HepG2 (cell line): ENCODE measurements at regions not wholly inside any gene's neighbourhood (a gene's known extent, or its start where the extent isn't known, plus 50 kb on each side); places are given as distances from the start of the nearest gene placed in this dataset.
A peak's percentile ranks its signal among the peaks of the same experiment; 100 is the strongest.

Experiments
- HES4 ChIP-seq: sonication (generic); formaldehyde crosslinking; IDR thresholded peaks from 2 replicates; pipeline ENCODE4 v1.9.0; 2021; ENCODE audit warnings: mild to moderate bottlenecking, missing genetic modification reagents, borderline replicate concordance
- HOXA9 ChIP-seq: sonication (generic); formaldehyde crosslinking; IDR thresholded peaks from 2 replicates; pipeline ENCODE4 v1.8.1; 2022; ENCODE audit warnings: missing genetic modification reagents, mild to moderate bottlenecking, moderate library complexity, borderline replicate concordance
- REPIN1 ChIP-seq: sonication (generic); formaldehyde crosslinking; IDR thresholded peaks from 2 replicates; pipeline ENCODE4 v1.8.0; 2022; ENCODE audit warnings: missing genetic modification reagents, low read depth, mild to moderate bottlenecking, borderline replicate concordance
- SMYD3 ChIP-seq: sonication (generic); formaldehyde crosslinking; IDR thresholded peaks from 2 replicates; pipeline ENCODE4 v1.8.1; 2023; ENCODE audit warnings: mild to moderate bottlenecking, missing genetic modification reagents
- SNRNP70 ChIP-seq: fragments of 200-400 bp; formaldehyde crosslinking; IDR thresholded peaks from 2 replicates; pipeline ENCODE4 v1.6.1; 2017; ENCODE audit warnings: mild to moderate bottlenecking, low read depth, low read length, moderate library complexity
- TARDBP ChIP-seq: sonication (generic); formaldehyde crosslinking; IDR thresholded peaks from 2 replicates; pipeline ENCODE4 v1.8.0; 2022; ENCODE audit warnings: mild to moderate bottlenecking, missing genetic modification reagents
- TBL1XR1 ChIP-seq: fragments of 150-350 bp; IDR thresholded peaks from 2 replicates; pipeline ENCODE4 v1.6.1; 2014; ENCODE audit warnings: borderline replicate concordance, low read length; ENCODE audit not compliant: partially characterized antibody
- ZFX ChIP-seq: sonication (generic); formaldehyde crosslinking; IDR thresholded peaks from 2 replicates; pipeline ENCODE4 v1.4.0; 2020; ENCODE audit warnings: mild to moderate bottlenecking, low read depth, missing genetic modification reagents, moderate library complexity
- ZNF615 ChIP-seq: sonication (generic); formaldehyde crosslinking; IDR thresholded peaks from 2 replicates; pipeline ENCODE4 v1.5.0; 2020; ENCODE audit warnings: mild to moderate bottlenecking, missing genetic modification reagents, borderline replicate concordance
- ZNF7 ChIP-seq: IDR thresholded peaks from 2 replicates; pipeline ENCODE4 v1.6.1; 2016; ENCODE audit warnings: missing biosample characterization, missing genetic modification reagents
- TF ChIP-seq, protein P1 (sequence below): IDR thresholded peaks from 2 replicates; pipeline ENCODE4 v1.6.1; 2018; ENCODE audit warnings: missing genetic modification reagents
- TF ChIP-seq, protein P2 (sequence below): sonication (generic); formaldehyde crosslinking; IDR thresholded peaks from 2 replicates; pipeline ENCODE4 v1.5.0; 2020; ENCODE audit warnings: missing genetic modification reagents
- TF ChIP-seq, protein P3 (sequence below): sonication (generic); formaldehyde crosslinking; IDR thresholded peaks from 2 replicates; pipeline ENCODE4 v1.4.0; 2020; ENCODE audit warnings: missing genetic modification reagents
- TF ChIP-seq, protein P4 (sequence below): sonication (generic); formaldehyde crosslinking; IDR thresholded peaks from 2 replicates; pipeline ENCODE4 v1.4.0; 2020; ENCODE audit warnings: missing genetic modification reagents
- TF ChIP-seq, protein P5 (sequence below): sonication (generic); formaldehyde crosslinking; conservative IDR thresholded peaks from 2 replicates; pipeline ENCODE4 v1.4.0; 2020; ENCODE audit warnings: mild to moderate bottlenecking, missing genetic modification reagents, moderate library complexity
- TF ChIP-seq, protein P6 (sequence below): sonication (generic); formaldehyde crosslinking; IDR thresholded peaks from 2 replicates; pipeline ENCODE4 v1.5.1; 2020; ENCODE audit warnings: mild to moderate bottlenecking, missing genetic modification reagents, moderate library complexity

DNA sequence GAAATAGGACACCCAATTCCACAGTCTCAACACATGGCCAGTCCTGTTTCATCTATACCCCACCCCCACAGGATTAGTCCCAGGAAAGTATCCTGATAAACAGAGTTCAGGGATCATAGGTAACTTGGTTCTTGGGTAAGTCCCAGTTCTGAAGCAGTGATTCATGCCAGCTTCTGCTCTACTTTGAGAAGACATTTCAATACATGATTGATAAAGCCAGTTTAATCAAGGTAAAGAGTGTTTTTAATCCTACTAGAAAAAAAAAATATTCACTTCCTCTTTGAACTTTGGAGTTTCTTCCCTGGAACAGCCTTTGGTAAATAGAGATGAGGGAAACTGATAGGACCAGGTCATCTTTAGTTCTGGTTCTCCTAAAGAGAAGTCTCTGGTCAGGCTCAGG is 142.4 kb downstream of the TLR5 start (continued):
- TF ChIP-seq, protein P1, sequence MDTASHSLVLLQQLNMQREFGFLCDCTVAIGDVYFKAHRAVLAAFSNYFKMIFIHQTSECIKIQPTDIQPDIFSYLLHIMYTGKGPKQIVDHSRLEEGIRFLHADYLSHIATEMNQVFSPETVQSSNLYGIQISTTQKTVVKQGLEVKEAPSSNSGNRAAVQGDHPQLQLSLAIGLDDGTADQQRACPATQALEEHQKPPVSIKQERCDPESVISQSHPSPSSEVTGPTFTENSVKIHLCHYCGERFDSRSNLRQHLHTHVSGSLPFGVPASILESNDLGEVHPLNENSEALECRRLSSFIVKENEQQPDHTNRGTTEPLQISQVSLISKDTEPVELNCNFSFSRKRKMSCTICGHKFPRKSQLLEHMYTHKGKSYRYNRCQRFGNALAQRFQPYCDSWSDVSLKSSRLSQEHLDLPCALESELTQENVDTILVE, result no peak
- TF ChIP-seq ZNF615 (CRISPR knock-in tag) (no peak), TBL1XR1 (no peak), HES4 (CRISPR knock-in tag) (no peak), ZNF7 (CRISPR knock-in tag) (no peak), HOXA9 (CRISPR knock-in tag) (no peak), TARDBP (CRISPR knock-in tag) (0 out of 2 replicates have a peak, but pooled peaks have one; percentile 20), ZFX (CRISPR knock-in tag) (no peak), SMYD3 (CRISPR knock-in tag) (no peak), SNRNP70 (no peak), REPIN1 (CRISPR knock-in tag) (no peak)
- TF ChIP-seq, protein P2, sequence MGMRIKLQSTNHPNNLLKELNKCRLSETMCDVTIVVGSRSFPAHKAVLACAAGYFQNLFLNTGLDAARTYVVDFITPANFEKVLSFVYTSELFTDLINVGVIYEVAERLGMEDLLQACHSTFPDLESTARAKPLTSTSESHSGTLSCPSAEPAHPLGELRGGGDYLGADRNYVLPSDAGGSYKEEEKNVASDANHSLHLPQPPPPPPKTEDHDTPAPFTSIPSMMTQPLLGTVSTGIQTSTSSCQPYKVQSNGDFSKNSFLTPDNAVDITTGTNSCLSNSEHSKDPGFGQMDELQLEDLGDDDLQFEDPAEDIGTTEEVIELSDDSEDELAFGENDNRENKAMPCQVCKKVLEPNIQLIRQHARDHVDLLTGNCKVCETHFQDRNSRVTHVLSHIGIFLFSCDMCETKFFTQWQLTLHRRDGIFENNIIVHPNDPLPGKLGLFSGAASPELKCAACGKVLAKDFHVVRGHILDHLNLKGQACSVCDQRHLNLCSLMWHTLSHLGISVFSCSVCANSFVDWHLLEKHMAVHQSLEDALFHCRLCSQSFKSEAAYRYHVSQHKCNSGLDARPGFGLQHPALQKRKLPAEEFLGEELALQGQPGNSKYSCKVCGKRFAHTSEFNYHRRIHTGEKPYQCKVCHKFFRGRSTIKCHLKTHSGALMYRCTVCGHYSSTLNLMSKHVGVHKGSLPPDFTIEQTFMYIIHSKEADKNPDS (CRISPR knock-in tag), result no peak
- TF ChIP-seq, protein P3, sequence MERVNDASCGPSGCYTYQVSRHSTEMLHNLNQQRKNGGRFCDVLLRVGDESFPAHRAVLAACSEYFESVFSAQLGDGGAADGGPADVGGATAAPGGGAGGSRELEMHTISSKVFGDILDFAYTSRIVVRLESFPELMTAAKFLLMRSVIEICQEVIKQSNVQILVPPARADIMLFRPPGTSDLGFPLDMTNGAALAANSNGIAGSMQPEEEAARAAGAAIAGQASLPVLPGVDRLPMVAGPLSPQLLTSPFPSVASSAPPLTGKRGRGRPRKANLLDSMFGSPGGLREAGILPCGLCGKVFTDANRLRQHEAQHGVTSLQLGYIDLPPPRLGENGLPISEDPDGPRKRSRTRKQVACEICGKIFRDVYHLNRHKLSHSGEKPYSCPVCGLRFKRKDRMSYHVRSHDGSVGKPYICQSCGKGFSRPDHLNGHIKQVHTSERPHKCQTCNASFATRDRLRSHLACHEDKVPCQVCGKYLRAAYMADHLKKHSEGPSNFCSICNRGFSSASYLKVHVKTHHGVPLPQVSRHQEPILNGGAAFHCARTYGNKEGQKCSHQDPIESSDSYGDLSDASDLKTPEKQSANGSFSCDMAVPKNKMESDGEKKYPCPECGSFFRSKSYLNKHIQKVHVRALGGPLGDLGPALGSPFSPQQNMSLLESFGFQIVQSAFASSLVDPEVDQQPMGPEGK (CRISPR knock-in tag), result peak; percentile 22; the same call in 1 of the 2 replicates
- TF ChIP-seq, protein P4, sequence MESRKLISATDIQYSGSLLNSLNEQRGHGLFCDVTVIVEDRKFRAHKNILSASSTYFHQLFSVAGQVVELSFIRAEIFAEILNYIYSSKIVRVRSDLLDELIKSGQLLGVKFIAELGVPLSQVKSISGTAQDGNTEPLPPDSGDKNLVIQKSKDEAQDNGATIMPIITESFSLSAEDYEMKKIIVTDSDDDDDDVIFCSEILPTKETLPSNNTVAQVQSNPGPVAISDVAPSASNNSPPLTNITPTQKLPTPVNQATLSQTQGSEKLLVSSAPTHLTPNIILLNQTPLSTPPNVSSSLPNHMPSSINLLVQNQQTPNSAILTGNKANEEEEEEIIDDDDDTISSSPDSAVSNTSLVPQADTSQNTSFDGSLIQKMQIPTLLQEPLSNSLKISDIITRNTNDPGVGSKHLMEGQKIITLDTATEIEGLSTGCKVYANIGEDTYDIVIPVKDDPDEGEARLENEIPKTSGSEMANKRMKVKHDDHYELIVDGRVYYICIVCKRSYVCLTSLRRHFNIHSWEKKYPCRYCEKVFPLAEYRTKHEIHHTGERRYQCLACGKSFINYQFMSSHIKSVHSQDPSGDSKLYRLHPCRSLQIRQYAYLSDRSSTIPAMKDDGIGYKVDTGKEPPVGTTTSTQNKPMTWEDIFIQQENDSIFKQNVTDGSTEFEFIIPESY (CRISPR knock-in tag), result no peak
- TF ChIP-seq, protein P5, sequence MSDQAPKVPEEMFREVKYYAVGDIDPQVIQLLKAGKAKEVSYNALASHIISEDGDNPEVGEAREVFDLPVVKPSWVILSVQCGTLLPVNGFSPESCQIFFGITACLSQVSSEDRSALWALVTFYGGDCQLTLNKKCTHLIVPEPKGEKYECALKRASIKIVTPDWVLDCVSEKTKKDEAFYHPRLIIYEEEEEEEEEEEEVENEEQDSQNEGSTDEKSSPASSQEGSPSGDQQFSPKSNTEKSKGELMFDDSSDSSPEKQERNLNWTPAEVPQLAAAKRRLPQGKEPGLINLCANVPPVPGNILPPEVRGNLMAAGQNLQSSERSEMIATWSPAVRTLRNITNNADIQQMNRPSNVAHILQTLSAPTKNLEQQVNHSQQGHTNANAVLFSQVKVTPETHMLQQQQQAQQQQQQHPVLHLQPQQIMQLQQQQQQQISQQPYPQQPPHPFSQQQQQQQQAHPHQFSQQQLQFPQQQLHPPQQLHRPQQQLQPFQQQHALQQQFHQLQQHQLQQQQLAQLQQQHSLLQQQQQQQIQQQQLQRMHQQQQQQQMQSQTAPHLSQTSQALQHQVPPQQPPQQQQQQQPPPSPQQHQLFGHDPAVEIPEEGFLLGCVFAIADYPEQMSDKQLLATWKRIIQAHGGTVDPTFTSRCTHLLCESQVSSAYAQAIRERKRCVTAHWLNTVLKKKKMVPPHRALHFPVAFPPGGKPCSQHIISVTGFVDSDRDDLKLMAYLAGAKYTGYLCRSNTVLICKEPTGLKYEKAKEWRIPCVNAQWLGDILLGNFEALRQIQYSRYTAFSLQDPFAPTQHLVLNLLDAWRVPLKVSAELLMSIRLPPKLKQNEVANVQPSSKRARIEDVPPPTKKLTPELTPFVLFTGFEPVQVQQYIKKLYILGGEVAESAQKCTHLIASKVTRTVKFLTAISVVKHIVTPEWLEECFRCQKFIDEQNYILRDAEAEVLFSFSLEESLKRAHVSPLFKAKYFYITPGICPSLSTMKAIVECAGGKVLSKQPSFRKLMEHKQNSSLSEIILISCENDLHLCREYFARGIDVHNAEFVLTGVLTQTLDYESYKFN, result peak; percentile 59; the same call in 1 of the 2 replicates
- TF ChIP-seq, protein P6, sequence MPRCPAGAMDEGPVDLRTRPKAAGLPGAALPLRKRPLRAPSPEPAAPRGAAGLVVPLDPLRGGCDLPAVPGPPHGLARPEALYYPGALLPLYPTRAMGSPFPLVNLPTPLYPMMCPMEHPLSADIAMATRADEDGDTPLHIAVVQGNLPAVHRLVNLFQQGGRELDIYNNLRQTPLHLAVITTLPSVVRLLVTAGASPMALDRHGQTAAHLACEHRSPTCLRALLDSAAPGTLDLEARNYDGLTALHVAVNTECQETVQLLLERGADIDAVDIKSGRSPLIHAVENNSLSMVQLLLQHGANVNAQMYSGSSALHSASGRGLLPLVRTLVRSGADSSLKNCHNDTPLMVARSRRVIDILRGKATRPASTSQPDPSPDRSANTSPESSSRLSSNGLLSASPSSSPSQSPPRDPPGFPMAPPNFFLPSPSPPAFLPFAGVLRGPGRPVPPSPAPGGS (CRISPR knock-in tag), result no peak
